GM19438 (cell line): ENCODE measurements at regions not wholly inside any gene's neighbourhood (a gene's known extent, or its start where the extent isn't known, plus 50 kb on each side); places are given as distances from the start of the nearest gene placed in this dataset.

Experiments
- ATAC-seq: cut with Tn5 transposase; IDR thresholded peaks from one replicate; pipeline ENCODE4 v1.9.1; 2021; ENCODE audit warnings: low read depth; ENCODE audit not compliant: unreplicated experiment

GRCh38 chr7:45501791-45502190 is 72.4 kb upstream of the ADCY1 start:
- no peak for ATAC-seq

- no peak for ATAC-seq
Observed at GRCh38 chr7:45506059-45506458, 68.1 kb upstream of the ADCY1 start.

DNA sequence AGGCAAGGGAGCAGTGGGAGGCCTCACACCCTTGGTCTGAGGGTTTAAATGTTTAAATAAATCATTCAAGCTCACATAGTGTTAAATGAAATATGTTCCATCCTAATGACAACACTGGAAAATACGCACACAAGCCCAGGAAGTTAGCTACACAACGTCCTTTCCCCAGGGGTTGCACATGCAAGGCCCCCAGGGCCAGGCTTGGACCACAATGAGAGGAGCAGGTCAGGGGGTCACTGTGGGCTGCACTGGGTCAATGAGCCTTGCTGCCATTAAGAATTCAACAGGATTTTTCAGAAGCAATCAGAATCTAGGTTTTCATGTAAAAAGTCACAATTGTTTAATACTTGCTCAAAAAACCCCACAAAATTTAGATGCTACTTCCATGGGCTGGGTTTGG is 64.9 kb upstream of the ADCY1 start:
- no peak for ATAC-seq

DNA sequence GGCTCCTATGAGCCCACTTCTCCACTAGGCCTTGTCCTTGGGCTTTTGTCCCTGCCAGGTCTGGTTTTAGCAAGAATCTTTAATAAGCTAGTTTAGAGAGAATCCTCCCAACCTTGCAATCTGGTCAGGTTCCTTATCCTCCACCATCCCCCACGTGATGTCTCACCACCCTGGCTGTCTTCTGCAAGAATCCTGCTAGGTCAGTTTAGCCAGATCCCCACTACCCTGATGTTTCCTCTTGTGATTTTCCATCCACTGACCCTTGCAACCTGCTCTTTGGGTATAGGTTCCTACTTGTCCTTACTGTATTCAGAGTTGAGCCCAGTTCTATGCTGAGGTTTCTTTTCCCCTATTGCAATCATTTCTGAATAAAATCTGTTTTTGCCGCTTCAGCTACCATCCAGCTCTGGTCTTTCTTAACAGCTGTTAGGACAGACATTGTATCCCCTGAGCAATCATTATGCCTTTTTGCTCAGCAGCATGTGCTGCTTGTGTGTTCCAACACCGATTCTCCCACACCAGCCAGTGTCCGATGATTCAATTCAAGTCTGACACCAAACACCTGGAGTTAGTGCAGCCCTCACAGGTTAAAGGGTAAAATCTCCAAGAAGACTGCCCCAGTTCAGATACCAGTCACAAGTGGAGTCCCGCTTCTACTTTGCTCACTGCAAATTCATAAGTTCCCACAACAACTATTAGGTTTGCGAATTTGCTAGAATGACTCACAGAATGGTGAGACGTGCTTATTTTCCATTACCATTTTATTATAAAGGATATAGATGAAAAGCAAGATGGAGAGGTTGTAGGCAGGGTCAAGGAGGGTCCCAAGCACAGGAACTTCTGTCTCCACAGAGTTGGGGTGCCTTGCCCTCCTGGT is 62.2 kb upstream of the ADCY1 start:
- ATAC-seq = no peak

GRCh38 chr7:45514944-45515343 is 59.2 kb upstream of the ADCY1 start:
- no peak for ATAC-seq

GRCh38 chr7:45515346-45515745 is 58.8 kb upstream of the ADCY1 start:
- ATAC-seq = no peak
